Glutamatergic neuron (in vitro differentiated cells): ENCODE measurements at regions not wholly inside any gene's neighbourhood (a gene's known extent, or its start where the extent isn't known, plus 50 kb on each side); places are given as distances from the start of the nearest gene placed in this dataset.
"Not testable (repeated sequence)": the region's sequence is repeated elsewhere in the genome, so short reads cannot be mapped to it uniquely, and the experiment has no call there.

Experiments used
- DNase-seq: peaks from one replicate; pipeline ENCODE4 v3.0.0; 2022
- H3K27ac Mint-ChIP-seq: one replicate; pipeline ENCODE4 v1.8.0; 2020; ENCODE audit warnings: mild to moderate bottlenecking, mixed read lengths, inconsistent platforms; ENCODE audit not compliant: unreplicated experiment
- H3K27me3 Mint-ChIP-seq: one replicate; pipeline ENCODE4 v1.8.0; 2020; ENCODE audit warnings: mild to moderate bottlenecking, moderate library complexity, mixed read lengths, inconsistent platforms; ENCODE audit not compliant: unreplicated experiment
- H3K36me3 Mint-ChIP-seq: one replicate; pipeline ENCODE4 v1.8.0; 2020; ENCODE audit warnings: mild to moderate bottlenecking, mixed read lengths, inconsistent platforms; ENCODE audit not compliant: unreplicated experiment
- H3K4me1 Mint-ChIP-seq: one replicate; pipeline ENCODE4 v1.8.0; 2020; ENCODE audit warnings: mild to moderate bottlenecking, low read depth, mixed read lengths, inconsistent platforms; ENCODE audit not compliant: unreplicated experiment
- H3K4me3 Mint-ChIP-seq: one replicate; pipeline ENCODE4 v1.8.0; 2020; ENCODE audit warnings: mild to moderate bottlenecking, mixed read lengths, inconsistent platforms; ENCODE audit not compliant: unreplicated experiment
- H3K9me3 Mint-ChIP-seq: one replicate; pipeline ENCODE4 v1.8.0; 2020; ENCODE audit warnings: mild to moderate bottlenecking, moderate library complexity, mixed read lengths, inconsistent platforms; ENCODE audit not compliant: unreplicated experiment
- CTCF ChIP-seq: fragments of 200-600 bp; sonication (generic); IDR thresholded peaks from one replicate; pipeline ENCODE4 v1.5.0; 2021; ENCODE audit not compliant: partially characterized antibody, unreplicated experiment

DNA sequence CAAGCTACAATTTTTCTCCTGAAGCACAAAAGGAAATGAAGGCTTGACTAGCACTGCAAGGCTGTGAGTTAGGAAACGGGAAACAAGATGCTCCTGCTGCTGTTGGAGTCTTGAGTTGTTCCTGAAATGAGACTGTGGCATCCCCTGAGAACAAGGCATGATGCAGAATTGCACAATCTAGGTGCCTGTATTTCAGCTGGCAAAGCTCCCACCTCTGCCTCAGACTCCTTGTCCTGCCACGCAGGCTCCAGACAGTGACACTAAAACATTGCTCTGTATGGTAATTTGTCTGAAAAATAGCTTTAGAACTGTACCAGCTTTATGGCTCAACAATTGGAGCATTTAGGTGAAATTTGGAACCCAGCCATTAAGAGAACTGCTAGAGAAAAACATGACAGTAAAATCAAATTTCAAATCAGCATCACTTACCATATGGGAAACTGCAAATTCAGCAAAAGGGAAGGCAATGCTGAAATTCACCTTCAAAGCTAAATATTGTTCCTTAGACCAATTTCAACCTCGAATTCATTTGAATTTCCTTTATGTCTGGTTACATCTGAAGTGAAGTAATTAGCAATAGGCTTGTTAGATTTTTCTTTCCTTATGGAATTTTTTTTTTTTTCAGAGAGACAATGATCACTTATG is 103.4 kb downstream of the MFAP3L start:
- H3K27ac Mint-ChIP-seq, result no peak overlapping the region
- no peak for TF ChIP-seq CTCF
- H3K4me1 Mint-ChIP-seq, result peaks cover 19% of the 10 kb centered on the region
- H3K4me3 Mint-ChIP-seq, result no peak overlapping the region
- H3K27me3 Mint-ChIP-seq, result no peaks in the 10 kb centered on the region
- DNase-seq, result no peak
- H3K9me3 Mint-ChIP-seq, result no peaks in the 10 kb centered on the region
- no peaks in the 10 kb centered on the region for H3K36me3 Mint-ChIP-seq

DNA sequence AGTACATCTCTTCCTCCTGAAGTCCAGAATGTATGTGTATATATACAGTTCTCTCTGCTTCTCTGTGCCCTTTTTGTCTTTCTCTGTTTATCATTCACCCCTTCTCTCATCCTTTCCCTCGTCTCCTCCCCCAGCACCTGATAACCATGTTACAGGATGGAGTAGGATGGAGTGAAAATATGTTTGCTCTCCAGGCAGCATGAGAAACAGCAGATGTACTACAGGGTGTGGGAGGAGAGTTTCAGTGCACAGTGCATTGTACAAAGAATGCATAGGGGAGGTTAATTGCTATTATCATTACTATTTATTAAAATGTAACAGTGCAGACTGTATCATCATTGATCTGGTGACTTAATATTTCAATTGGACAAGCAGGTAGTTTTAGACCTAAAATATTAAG is 104.5 kb downstream of the MFAP3L start:
- H3K4me1 Mint-ChIP-seq, result peaks cover 19% of the 10 kb centered on the region
- peaks cover 7% of the 10 kb centered on the region for H3K36me3 Mint-ChIP-seq
- no peak for TF ChIP-seq CTCF
- H3K4me3 Mint-ChIP-seq, result no peak overlapping the region
- H3K27me3 Mint-ChIP-seq, result no peaks in the 10 kb centered on the region
- H3K9me3 Mint-ChIP-seq, result peaks cover 8% of the 10 kb centered on the region
- DNase-seq, result no peak
- H3K27ac Mint-ChIP-seq, result no peak overlapping the region

DNA sequence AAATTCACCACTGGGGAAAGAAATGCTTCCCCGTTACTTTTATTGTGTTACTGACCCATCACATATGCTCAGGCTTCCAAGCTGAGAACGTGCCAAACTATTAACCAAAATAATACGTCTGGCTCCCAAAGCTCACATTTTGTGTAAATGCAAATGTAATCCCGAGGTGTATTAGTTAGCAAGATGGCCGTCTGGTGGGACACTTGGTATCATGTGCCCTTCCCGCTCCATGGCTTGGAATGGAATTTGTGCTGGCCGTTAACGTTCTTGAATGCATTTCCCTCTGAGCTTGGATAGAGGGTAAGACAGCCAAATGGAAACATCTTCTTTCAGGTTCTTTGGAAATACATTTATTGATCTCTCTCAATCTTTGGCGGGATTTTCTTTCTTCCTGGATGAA is 105.0 kb downstream of the MFAP3L start:
- Mint-ChIP-seq H3K4me1 (peaks cover 19% of the 10 kb centered on the region), H3K27ac (no peak overlapping the region), H3K36me3 (peaks cover 7% of the 10 kb centered on the region), H3K9me3 (peaks cover 8% of the 10 kb centered on the region), H3K4me3 (no peak overlapping the region), H3K27me3 (no peaks in the 10 kb centered on the region)
- no peak for DNase-seq
- TF ChIP-seq CTCF, result no peak

DNA sequence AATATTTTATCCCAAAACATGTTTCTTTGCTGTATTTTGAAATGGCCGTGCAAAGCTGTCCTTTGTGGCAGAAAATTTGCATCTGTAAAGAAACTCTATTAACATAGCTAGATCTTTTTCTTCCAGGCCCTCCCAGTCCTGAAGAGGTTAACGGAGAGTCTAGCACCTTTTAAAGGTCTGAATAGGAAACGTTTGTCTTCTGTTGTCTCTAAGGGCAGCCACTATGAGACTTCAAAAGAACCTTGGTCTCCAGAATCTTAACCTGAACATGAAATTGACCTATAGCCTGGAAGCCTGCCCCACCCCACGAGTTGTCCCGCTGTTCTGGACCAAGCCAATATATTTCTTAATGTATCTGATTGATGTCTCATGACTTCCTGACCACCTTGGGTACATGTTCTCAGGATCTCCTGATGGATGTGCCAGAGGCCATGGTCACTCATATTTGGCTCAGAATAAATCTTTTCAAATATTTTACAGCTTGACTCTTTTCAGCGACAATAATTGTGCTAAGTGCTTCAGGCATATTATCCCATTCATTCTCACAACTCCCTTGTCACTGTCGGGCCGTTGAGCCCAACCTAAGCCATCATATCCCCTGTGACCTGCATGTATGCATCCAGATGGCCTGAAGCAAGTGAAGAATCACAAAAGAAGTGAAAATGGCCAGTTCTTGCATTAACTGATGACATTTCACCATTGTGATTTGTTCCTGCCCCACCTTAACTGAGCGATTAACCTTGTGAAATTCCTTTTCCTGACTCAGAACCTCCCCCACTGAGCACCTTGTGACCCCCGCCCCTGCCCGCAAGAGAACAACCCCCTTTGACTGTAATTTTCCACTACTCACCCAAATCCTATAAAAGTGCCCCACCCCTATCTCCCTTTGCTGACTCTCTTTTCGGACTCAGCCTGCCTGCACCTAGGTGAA is 106.7 kb downstream of the MFAP3L start:
- not testable (repeated sequence) for DNase-seq, H3K9me3 Mint-ChIP-seq, H3K4me3 Mint-ChIP-seq, H3K27me3 Mint-ChIP-seq, H3K36me3 Mint-ChIP-seq
- Mint-ChIP-seq H3K27ac (peak overlapping the region; percentile 37), H3K4me1 (peaks cover 19% of the 10 kb centered on the region)

DNA sequence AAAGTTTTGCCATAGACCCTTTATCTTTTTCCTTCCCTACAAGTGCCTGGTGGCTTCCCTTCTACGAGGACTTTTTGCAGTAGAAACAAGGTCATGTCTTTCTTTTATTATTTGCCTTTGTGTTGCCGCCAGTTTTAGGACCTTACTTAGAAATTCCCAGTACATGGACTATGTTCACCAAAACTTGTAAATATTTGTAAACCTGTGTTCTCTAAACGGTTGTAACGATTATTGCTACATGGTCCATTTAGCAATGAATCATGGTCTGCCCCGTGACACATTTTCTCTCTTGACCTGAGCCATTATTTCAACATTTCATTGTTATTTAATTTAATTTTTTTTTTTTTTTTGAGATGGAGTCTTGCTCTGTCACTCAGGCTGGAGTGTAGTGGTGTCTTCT is 110.7 kb downstream of the MFAP3L start:
- no peak overlapping the region for H3K4me3 Mint-ChIP-seq
- peaks cover 7% of the 10 kb centered on the region for H3K36me3 Mint-ChIP-seq
- no peak for TF ChIP-seq CTCF
- peaks cover 2% of the 10 kb centered on the region for H3K27me3 Mint-ChIP-seq
- peaks cover 7% of the 10 kb centered on the region for H3K4me1 Mint-ChIP-seq
- peaks cover 8% of the 10 kb centered on the region for H3K9me3 Mint-ChIP-seq
- DNase-seq, result no peak
- H3K27ac Mint-ChIP-seq, result no peak overlapping the region
